ENCODE measurements at regions not wholly inside any gene's neighbourhood (a gene's known extent, or its start where the extent isn't known, plus 50 kb on each side); places are given as distances from the start of the nearest gene placed in this dataset.

DNA sequence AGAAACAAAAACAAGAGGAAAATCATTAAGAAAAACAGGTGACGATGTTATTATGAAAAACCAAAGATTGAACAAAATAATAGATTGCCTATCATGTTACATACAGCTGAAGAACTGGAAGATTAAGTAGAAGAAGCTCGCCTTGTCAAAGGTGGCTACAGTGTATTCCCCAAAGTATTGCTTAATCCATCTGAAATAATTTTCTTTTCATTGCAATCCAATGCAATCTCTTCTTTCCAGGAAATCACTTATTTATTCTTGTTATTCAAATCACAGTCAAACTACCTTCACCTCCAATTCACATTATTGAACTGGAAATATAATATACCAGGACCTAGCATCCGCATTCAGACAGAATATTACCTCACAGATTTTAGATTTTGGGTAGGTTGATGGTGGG, 235.9 kb downstream of the AHR start:
- DNase-seq (ENCODE audit: low read depth): no peak
- in situ Hi-C loops (cut with HindIII; ENCODE audit: low pct_unique_long_range_greater_than_20kb, low sequenced_read_pairs): no loop called here

GRCh38 chr7:17535776-17536175, 237.3 kb downstream of the AHR start:
- DNase-seq (ENCODE audit: low read depth): no peak
- in situ Hi-C loops (cut with HindIII; ENCODE audit: low pct_unique_long_range_greater_than_20kb, low sequenced_read_pairs): no loop called here

GRCh38 chr7:17544401-17544800, 245.9 kb downstream of the AHR start:
- no peak for DNase-seq (ENCODE audit: low read depth)
- in situ Hi-C loops (cut with HindIII; ENCODE audit: low pct_unique_long_range_greater_than_20kb, low sequenced_read_pairs): no loop called here

DNA sequence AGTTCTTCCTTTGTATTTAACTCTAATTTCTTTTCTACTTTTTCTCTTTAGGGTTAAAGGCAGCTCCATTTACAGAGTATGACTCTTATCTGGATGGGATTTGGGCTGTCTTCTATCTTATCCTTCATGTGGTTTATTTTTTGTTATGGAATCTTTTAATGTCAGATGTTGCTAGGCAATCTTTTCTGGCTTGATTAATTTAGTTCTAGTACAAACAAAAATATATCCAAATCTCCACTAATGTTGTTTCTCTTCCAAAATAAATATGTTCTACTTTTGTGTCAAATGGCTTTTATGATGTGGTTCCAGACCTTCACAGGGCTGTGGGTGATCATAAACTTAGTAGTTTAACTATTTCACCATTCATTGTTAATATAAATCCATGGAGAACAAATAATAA, 246.9 kb downstream of the AHR start:
- in situ Hi-C loops (cut with HindIII; ENCODE audit: low pct_unique_long_range_greater_than_20kb, low sequenced_read_pairs): no loop called here
- DNase-seq (ENCODE audit: low read depth): no peak

DNA sequence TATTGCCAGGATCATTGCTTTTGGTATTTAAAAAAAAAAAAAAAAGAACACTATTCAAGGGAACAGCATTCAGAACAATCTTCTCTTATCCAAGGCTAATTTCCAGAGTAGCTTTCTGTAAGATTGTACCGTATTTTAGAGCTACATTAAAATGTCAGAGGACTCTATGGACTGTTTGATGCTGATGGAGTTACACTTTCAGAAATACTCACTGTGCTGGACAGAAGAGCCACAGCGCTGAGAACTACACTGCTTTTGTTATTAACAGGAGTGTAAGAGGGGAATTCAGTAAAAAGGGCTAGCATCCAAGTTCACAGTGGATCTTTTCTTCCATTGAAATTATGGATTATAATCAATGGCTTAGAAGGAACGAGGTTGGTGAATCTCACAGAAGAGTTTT, 247.7 kb downstream of the AHR start:
- DNase-seq (ENCODE audit: low read depth): no peak
- in situ Hi-C loops (cut with HindIII; ENCODE audit: low pct_unique_long_range_greater_than_20kb, low sequenced_read_pairs): no loop called here

- in situ Hi-C loops (cut with HindIII; ENCODE audit: low pct_unique_long_range_greater_than_20kb, low sequenced_read_pairs): no loop called here
- DNase-seq (ENCODE audit: low read depth): no peak
Observed at GRCh38 chr7:17546592-17546991, 248.1 kb downstream of the AHR start.

DNA sequence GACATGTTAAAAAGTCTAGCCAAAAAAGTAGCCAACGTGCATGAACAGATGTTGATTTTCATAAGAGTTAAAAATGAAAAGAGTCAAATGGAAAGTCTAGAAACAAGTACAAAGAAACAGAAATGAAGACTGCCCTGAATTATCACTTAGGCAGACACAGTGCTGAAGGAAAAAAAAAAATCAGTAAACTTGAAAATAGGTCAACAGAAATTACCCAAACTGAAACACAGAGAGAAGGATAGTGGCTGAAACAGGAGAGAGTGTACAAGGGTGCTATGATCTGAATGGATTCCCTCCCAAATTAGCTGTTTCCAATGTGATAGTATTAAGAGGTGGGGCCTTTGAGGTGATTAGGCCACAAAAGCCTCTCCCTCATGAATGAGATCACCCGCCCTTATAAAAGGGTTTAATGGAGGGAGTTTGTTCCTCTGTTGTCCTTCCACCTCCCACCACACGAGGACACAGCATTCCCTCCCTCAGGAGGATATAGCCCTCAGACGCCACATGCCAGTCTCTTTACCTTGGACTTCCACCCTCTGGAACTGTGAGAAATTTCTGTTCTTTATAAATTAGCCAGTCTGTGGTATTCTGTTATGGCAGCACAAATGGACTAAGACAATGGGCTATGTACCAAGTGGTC, 249.7 kb downstream of the AHR start:
- in situ Hi-C loops (cut with HindIII; ENCODE audit: low pct_unique_long_range_greater_than_20kb, low sequenced_read_pairs): no loop called here
- DNase-seq (ENCODE audit: low read depth): no peak

DNA sequence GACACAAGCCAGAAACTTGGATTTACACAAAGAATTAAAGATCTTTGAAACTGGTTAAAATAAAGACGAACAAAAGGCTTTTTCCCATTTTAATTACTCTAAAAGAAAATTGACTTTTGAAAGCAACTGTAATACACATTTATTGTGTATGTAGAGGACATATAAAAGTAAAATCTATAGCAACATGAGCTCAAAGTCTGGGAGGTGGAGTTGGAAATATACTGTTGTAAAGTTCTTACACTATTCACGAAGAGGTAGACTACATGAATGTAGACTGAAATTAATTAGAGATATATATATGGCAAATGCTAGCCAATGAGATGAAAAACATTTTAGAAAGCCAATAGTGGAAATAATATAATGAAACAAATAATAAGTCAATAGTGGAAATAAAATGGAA, 251.0 kb downstream of the AHR start:
- in situ Hi-C loops (cut with HindIII; ENCODE audit: low pct_unique_long_range_greater_than_20kb, low sequenced_read_pairs): no loop called here
- no peak for DNase-seq (ENCODE audit: low read depth)

DNA sequence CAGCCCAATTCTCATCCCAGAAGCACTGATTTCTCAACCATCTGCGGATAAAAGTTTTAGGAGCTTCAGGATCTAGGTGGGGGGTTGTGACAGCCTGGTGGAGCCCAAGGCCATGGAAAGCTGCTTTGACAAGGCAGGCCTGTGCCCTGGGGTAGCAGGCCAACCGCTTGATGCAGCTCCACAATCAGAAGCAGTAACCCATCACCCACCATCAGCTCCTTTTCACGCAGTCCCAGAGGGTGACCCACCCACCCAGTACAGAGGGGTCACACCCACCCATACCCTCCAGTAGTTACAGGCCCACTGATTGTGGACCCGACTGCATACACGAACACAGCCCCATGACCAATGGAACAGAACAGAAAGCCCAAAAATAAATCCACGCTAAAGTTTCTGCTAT, 253.9 kb downstream of the AHR start:
- DNase-seq (ENCODE audit: low read depth): no peak
- in situ Hi-C loops (cut with HindIII; ENCODE audit: low pct_unique_long_range_greater_than_20kb, low sequenced_read_pairs): no loop called here

- in situ Hi-C loops (cut with HindIII; ENCODE audit: low pct_unique_long_range_greater_than_20kb, low sequenced_read_pairs): no loop called here
- no peak for DNase-seq (ENCODE audit: low read depth)
Observed at GRCh38 chr7:17552952-17553351, 254.5 kb downstream of the AHR start.

- peak; percentile 37 for DNase-seq (ENCODE audit: low read depth)
- in situ Hi-C loops (cut with HindIII; ENCODE audit: low pct_unique_long_range_greater_than_20kb, low sequenced_read_pairs): no loop called here
Observed at GRCh38 chr7:17554341-17555015, 256.0 kb downstream of the AHR start.

DNA sequence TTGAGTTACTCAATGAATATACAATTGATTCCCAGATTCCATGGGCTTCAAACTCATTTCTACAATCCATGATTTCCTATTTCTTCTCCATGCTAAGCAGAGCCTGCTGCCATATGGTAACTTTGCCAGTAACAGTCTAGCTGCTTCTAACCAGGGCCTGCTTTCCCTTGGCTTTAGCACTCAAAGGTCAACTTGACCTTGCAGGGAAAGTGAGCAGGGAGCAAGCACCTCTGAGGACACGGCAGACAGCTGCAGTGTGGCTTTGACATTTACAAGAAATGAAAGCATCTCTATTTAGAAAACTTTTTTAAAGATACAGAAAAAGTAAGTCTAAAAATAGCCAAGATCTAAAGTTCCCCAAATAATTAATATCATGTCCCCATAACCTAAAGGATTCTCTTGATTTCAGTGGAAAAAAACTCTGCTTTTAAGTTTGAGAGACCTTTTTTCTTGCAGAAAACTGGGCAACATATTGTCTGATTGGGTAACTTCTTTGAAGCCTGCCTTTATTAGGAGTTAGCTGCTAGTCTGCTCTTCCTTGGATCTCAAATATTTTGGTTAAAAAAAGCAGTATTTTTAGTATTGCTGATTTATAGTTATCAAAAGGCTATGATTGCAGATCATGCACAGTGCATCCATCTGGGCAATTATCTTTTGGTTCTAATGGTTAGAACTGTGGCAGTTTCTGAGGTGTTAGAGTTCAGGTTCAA, 257.9 kb downstream of the AHR start:
- in situ Hi-C loops (cut with HindIII; ENCODE audit: low pct_unique_long_range_greater_than_20kb, low sequenced_read_pairs): no loop called here

DNA sequence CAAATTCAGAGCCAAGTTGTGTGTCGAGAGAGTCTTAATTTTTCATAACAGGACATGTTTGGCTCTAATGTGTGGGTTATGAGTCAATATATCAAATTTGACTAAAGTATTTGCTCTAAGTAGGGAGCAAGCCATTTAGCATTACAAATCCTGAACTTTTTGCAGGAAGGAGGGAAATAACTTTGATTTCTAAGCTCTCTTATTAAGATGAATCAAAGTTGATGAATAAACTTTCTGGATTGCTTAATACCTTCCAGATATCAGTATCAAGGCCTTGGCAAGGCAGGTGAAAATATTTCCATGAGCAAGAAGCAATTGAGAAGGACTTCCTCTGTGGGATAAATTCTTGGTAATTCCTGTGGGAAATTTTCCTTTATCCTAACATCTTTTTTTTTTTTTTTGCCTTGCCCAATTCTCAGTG, 258.8 kb downstream of the AHR start:
- in situ Hi-C loops (cut with HindIII; ENCODE audit: low pct_unique_long_range_greater_than_20kb, low sequenced_read_pairs): no loop called here
- no peak for DNase-seq (ENCODE audit: low read depth)

More for the DNA sequence above, 257.9 kb downstream of the AHR start:
- DNase-seq (ENCODE audit: low read depth): no peak

DNA sequence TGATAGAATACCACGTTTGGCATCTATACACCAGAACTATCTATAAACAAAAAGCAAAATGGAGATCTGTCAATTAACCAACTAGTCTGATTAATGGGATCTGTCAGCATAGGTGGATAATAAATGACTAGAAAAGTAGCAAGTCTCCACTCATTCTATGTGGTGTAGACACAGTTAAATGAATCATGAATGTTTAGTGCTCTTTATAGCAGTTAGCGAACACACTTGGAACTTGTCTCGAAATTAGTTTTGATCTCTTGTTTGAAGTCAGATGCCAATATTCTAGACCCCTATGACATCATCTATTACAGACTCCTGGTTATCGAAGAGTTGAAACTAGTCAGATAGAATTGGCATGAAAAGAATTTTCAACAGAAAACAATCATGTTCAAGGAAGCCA, 259.7 kb downstream of the AHR start:
- in situ Hi-C loops (cut with HindIII; ENCODE audit: low pct_unique_long_range_greater_than_20kb, low sequenced_read_pairs): no loop called here

DNA sequence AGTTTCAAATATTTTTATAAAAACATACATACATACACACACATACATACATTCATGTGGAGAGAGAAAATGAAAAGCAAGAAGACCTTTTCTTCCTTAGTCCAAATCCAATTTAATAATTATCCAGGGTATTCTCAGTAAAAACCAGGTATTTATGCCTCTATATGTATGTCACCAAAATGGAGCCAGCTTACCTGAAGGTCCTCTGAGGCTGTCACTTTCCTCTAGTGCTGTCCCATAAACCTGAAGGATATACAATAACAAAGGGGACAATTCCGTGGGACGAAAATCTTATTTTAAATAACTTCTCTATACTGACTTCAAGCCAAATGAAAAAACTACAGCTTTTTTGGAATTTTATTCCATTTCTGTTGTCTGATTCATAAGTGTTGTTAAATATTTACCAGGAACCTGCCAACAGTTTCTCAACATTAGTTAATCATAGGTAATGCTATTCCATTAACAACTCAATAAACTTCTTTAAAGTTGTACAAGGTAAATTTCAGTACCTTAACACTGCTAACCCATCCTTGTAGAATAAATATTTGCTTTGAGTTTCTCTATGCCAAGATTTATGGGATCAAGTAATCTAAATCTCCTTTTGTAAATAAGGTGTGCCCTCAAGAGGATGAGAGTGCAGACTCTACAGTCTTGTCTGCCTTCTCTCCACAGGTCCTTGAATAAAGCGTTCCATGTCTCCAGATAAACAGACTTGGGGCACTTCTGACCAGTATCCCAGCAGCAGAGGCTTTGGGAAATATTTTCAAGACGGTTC, 260.3 kb downstream of the AHR start:
- DNase-seq (ENCODE audit: low read depth): peak; percentile 86
- in situ Hi-C loops (cut with HindIII; ENCODE audit: low pct_unique_long_range_greater_than_20kb, low sequenced_read_pairs): no loop called here

More for the DNA sequence above, 259.7 kb downstream of the AHR start:
- DNase-seq (ENCODE audit: low read depth): no peak

GRCh38 chr7:17559388-17559787, 260.9 kb downstream of the AHR start:
- in situ Hi-C loops (cut with HindIII; ENCODE audit: low pct_unique_long_range_greater_than_20kb, low sequenced_read_pairs): no loop called here
- no peak for DNase-seq (ENCODE audit: low read depth)

- in situ Hi-C loops (cut with HindIII; ENCODE audit: low pct_unique_long_range_greater_than_20kb, low sequenced_read_pairs): no loop called here
- no peak for DNase-seq (ENCODE audit: low read depth)
Observed at GRCh38 chr7:17560516-17560915, 262.1 kb downstream of the AHR start.

DNA sequence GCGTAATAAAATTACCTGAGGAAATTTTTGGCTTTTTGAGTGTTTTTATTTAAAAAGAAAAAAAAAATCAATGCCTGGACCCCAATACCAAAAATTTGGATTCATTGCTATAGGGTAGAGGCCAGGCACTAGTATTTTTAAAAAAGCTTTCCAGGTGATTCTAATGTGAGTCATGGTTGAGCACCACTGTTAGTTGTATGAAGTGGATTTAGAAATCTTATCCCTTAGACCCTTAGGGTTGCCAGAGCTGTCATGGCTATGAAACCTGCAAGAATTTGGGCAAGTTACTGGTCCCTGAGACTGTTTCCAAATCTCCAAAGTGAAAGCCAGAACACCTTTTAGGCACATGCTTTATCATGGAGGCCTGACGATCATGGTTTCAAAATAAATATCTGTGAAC, 262.5 kb downstream of the AHR start:
- DNase-seq (ENCODE audit: low read depth): no peak
- in situ Hi-C loops (cut with HindIII; ENCODE audit: low pct_unique_long_range_greater_than_20kb, low sequenced_read_pairs): no loop called here

- in situ Hi-C loops (cut with HindIII; ENCODE audit: low pct_unique_long_range_greater_than_20kb, low sequenced_read_pairs): no loop called here
- DNase-seq (ENCODE audit: low read depth): peak; percentile 12
Observed at GRCh38 chr7:17564678-17565212, 266.3 kb downstream of the AHR start.
